ENCODE measurements at regions not wholly inside any gene's neighbourhood (a gene's known extent, or its start where the extent isn't known, plus 50 kb on each side); places are given as distances from the start of the nearest gene placed in this dataset.

DNA sequence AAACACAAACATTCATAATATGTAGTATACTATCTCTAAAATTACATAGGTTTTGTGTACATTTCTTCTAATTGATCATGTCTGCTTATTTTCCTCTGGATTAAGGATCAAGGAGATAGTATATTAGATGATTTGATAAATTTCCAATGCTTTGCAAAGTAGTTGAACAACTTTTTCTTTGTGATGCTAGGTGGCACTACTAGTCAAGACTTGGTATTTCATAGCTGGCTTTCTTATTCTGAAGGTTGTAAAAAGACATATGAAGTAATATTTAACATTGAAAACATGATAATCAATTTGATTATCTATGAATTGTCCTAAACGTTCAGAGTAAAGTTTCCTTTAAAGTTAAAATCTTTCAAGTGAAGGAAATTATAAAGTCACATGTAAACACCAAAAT lies 106.1 kb upstream of the FGF10 start:
- TF ChIP-seq CTCF (conservative IDR thresholded peaks at IDR 0.05): peak; percentile 25
- no peak for TF ChIP-seq ZFX (IDR thresholded peaks at IDR 0.05)

Data from C4-2B (cell line).